Lower leg skin (tissue), 3 donors: ENCODE measurements at regions not wholly inside any gene's neighbourhood (a gene's known extent, or its start where the extent isn't known, plus 50 kb on each side); places are given as distances from the start of the nearest gene placed in this dataset.

Experiments
- CTCF ChIP-seq, 3 donors: fragments of 450-650 bp; IDR thresholded peaks; one replicate each; pipeline ENCODE4 v1.5.1; 2016; ENCODE audit warnings: antibody characterized with exemption in 3 of 3, mild to moderate bottlenecking in 3 of 3, moderate library complexity in 2 of 3
- POLR2A ChIP-seq, 2 donors: fragments of 450-650 bp; IDR thresholded peaks; one replicate each; pipeline ENCODE4 v1.6.1; 2016 to 2017; ENCODE audit warnings: antibody characterized with exemption in 2 of 2, mild to moderate bottlenecking in 1 of 2, moderate library complexity in 1 of 2

GRCh38 chr2:12978066-12978835, 261.5 kb downstream of the TRIB2 start:
- TF ChIP-seq POLR2A (IDR thresholded peaks at IDR 0.05) (no peak), CTCF (IDR thresholded peaks at IDR 0.05) (no peak)
